ENCODE measurements at regions not wholly inside any gene's neighbourhood (a gene's known extent, or its start where the extent isn't known, plus 50 kb on each side); places are given as distances from the start of the nearest gene placed in this dataset.

GRCh38 chr5:20497356-20497755 lies 509.4 kb upstream of the CDH18 start:
- H3K27ac Mint-ChIP-seq: no peak overlapping the region
- POLR2A ChIA-PET: no interaction called here
- TF ChIP-seq, protein P1, sequence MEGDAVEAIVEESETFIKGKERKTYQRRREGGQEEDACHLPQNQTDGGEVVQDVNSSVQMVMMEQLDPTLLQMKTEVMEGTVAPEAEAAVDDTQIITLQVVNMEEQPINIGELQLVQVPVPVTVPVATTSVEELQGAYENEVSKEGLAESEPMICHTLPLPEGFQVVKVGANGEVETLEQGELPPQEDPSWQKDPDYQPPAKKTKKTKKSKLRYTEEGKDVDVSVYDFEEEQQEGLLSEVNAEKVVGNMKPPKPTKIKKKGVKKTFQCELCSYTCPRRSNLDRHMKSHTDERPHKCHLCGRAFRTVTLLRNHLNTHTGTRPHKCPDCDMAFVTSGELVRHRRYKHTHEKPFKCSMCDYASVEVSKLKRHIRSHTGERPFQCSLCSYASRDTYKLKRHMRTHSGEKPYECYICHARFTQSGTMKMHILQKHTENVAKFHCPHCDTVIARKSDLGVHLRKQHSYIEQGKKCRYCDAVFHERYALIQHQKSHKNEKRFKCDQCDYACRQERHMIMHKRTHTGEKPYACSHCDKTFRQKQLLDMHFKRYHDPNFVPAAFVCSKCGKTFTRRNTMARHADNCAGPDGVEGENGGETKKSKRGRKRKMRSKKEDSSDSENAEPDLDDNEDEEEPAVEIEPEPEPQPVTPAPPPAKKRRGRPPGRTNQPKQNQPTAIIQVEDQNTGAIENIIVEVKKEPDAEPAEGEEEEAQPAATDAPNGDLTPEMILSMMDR (IDR thresholded peaks at IDR 0.05): no peak
- H3K4me1 ChIP-seq (ENCODE audit: insufficient read depth, low read length): no peaks in the 10 kb centered on the region
- no peaks in the 10 kb centered on the region for H3K4me1 Mint-ChIP-seq (ENCODE audit: low read depth)
- H3K9me3 ChIP-seq (ENCODE audit: control insufficient read depth in 1 of 2, insufficient read depth in 1 of 2, low read length in 2 of 2): no peaks in the 10 kb centered on the region
- intact Hi-C loops (cut with DNase I, micrococcal nuclease): no loop called here
- H3K4me3 Mint-ChIP-seq: no peak overlapping the region
- H3K36me3 Mint-ChIP-seq (ENCODE audit: low read depth): no peaks in the 10 kb centered on the region
- no peak overlapping the region for H3K4me3 ChIP-seq (ENCODE audit: low read length)
- CTCF ChIA-PET: no interaction called here
- no peak overlapping the region for H3K27ac ChIP-seq (ENCODE audit: low read depth in 1 of 2, low read length in 2 of 2)
- DNase-seq (no peak), ATAC-seq (ENCODE audit: poor library complexity) (no peak)
- H3K9me3 Mint-ChIP-seq: peaks cover 8% of the 10 kb centered on the region
- H3K36me3 ChIP-seq (ENCODE audit: insufficient read depth, low read length): no peaks in the 10 kb centered on the region
- no peaks in the 10 kb centered on the region for H3K27me3 Mint-ChIP-seq
- H3K27me3 ChIP-seq (ENCODE audit: control insufficient read depth in 1 of 2, insufficient read depth in 2 of 2, low read length in 2 of 2): no peaks in the 10 kb centered on the region

- Histone ChIP-seq H3K36me3 (ENCODE audit: insufficient read depth, low read length) (no peaks in the 10 kb centered on the region), H3K9me3 (ENCODE audit: control insufficient read depth in 1 of 2, insufficient read depth in 1 of 2, low read length in 2 of 2) (no peaks in the 10 kb centered on the region), H3K4me3 (ENCODE audit: low read length) (no peak overlapping the region), H3K27ac (ENCODE audit: low read depth in 1 of 2, low read length in 2 of 2) (no peak overlapping the region), H3K27me3 (ENCODE audit: control insufficient read depth in 1 of 2, insufficient read depth in 2 of 2, low read length in 2 of 2) (no peaks in the 10 kb centered on the region), H3K4me1 (ENCODE audit: insufficient read depth, low read length) (no peaks in the 10 kb centered on the region)
- CTCF ChIA-PET: no interaction called here
- intact Hi-C loops (cut with DNase I, micrococcal nuclease): no loop called here
- TF ChIP-seq, protein P1 (IDR thresholded peaks at IDR 0.05): no peak
- H3K9me3 Mint-ChIP-seq: peaks cover 8% of the 10 kb centered on the region
- ATAC-seq (ENCODE audit: poor library complexity) (no peak), DNase-seq (no peak)
- H3K27ac Mint-ChIP-seq: no peak overlapping the region
- no peaks in the 10 kb centered on the region for H3K4me1 Mint-ChIP-seq (ENCODE audit: low read depth)
- no peak overlapping the region for H3K4me3 Mint-ChIP-seq
- no peaks in the 10 kb centered on the region for H3K27me3 Mint-ChIP-seq
- H3K36me3 Mint-ChIP-seq (ENCODE audit: low read depth): no peaks in the 10 kb centered on the region
- POLR2A ChIA-PET: no interaction called here
These were observed 506.7 kb upstream of the CDH18 start for GRCh38 chr5:20494706-20495105.

DNA sequence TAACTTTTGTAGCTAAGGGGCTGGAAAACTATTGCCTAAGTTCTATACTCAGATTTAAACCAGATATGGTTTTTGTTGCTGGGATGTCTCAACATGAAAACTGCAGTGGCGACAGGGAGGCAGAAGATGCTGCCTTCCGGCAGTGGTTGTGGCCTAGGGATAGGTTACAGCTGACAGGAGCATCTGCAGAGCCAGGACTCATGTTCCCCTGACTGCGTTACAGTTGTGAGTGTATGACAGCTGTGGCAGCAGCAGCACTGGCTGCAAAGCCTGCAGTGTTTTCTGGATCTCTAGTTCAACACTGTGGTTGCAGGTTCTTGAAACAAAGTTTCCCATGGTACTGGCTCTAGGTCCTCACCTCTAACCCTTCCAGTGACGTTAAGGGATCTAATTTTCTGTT lies 498.8 kb upstream of the CDH18 start:
- Histone ChIP-seq H3K27ac (ENCODE audit: low read depth in 1 of 2, low read length in 2 of 2) (no peak overlapping the region), H3K4me1 (ENCODE audit: insufficient read depth, low read length) (no peaks in the 10 kb centered on the region), H3K4me3 (ENCODE audit: low read length) (no peak overlapping the region), H3K27me3 (ENCODE audit: control insufficient read depth in 1 of 2, insufficient read depth in 2 of 2, low read length in 2 of 2) (no peaks in the 10 kb centered on the region), H3K36me3 (ENCODE audit: insufficient read depth, low read length) (no peaks in the 10 kb centered on the region), H3K9me3 (ENCODE audit: control insufficient read depth in 1 of 2, insufficient read depth in 1 of 2, low read length in 2 of 2) (no peaks in the 10 kb centered on the region)
- no peaks in the 10 kb centered on the region for H3K27me3 Mint-ChIP-seq
- H3K4me1 Mint-ChIP-seq (ENCODE audit: low read depth): no peaks in the 10 kb centered on the region
- H3K4me3 Mint-ChIP-seq: no peak overlapping the region
- TF ChIP-seq, protein P1 (IDR thresholded peaks at IDR 0.05): no peak
- H3K36me3 Mint-ChIP-seq (ENCODE audit: low read depth): no peaks in the 10 kb centered on the region
- no peak overlapping the region for H3K27ac Mint-ChIP-seq
- ATAC-seq (ENCODE audit: poor library complexity) (no peak), DNase-seq (no peak)
- ChIA-PET POLR2A (no interaction called here), CTCF (no interaction called here)
- intact Hi-C loops (cut with DNase I, micrococcal nuclease): no loop called here
- H3K9me3 Mint-ChIP-seq: peaks cover 10% of the 10 kb centered on the region
